HG02678 (cell line): ENCODE measurements at regions not wholly inside any gene's neighbourhood (a gene's known extent, or its start where the extent isn't known, plus 50 kb on each side); places are given as distances from the start of the nearest gene placed in this dataset.
"Not testable (repeated sequence)": the region's sequence is repeated elsewhere in the genome, so short reads cannot be mapped to it uniquely, and the experiment has no call there.

Source experiments
- ATAC-seq: cut with Tn5 transposase; IDR thresholded peaks from one replicate; pipeline ENCODE4 v1.9.1; 2021; ENCODE audit warnings: mild to moderate bottlenecking, moderate library complexity; ENCODE audit not compliant: unreplicated experiment

DNA sequence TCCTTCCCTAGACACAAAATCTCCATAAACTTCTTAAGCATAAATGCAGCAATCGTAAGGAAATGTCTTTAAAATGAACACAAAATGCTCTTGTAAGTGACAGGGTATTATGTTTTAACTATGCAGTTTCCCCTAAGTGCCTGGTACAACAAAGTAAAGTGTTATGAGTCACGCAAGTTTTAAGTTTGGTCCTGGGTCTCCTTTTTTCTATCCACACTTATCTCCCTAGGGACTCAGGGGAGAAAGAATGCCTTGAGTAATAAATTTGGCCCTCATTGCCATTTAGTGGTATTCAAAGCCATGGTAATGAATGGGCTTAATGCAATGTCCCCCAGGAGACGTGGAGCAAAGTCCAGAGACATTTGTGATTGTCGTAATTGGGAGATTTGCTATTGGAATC, 149.1 kb downstream of the MAGEB17 start:
- no peak for ATAC-seq

DNA sequence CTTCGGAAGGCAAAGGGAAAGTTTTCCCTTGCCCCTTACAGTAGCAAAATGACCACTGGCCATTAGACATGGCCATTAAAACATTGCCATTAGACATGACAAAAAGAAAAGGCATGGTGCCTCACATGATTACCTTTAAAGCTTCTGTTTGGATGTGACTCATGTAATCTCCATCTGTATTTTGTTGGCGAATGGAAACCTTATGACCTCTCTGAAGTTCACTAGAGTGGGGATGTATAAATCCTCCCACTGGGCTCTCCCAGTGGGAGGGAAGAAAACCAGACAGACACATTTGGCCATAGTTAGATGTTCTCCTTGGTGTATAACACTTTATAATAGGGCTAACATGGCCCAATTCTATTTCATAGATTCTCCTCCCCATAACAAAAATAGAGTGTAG, 152.6 kb downstream of the MAGEB17 start:
- no peak for ATAC-seq

DNA sequence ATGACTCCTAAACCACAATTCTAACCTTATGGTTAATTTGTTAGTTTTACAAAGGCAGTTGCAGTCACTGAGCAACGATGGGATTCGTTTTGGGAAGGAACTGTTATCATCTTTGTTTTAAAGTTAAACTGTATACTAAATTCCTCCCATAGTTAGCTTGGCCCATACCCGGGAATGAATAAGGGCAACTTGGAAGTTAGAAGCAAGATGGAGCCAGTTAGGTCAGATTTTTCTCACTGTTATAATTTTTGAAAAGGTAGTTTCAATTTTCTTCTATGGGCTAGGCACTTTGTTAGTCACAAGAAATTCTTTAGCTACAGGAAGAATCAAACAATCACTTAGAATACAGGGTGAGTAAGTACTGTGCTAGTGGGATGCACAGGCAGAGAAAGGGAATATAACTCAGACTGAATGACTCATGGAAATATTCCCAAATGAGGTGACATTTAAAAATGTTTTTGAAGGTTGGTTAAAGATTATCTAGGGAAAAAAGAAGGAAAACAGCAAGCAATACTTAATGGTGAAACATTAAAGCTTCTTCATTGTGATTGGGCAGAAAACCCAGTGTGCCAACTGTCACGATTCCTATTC, 153.6 kb downstream of the MAGEB17 start:
- no peak for ATAC-seq

DNA sequence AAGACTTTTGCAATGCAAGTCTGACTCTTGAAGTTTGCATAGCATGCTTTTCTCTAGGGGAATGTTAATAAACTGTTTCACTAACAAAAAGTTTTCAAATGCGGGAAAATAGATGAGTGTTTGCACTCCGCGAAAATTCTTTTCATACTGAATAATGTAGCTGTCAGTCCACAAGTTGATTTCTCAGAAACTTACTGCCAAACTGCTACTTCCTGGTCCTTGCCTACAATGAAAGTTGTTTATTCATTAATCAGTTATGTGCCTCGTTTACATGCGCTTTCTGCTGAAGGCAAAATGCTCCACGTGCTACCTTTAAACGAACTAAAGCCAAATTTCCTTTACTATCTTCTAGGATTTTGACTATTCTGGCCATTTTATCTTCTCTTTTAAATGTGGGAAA, 166.2 kb downstream of the MAGEB17 start:
- no peak for ATAC-seq

DNA sequence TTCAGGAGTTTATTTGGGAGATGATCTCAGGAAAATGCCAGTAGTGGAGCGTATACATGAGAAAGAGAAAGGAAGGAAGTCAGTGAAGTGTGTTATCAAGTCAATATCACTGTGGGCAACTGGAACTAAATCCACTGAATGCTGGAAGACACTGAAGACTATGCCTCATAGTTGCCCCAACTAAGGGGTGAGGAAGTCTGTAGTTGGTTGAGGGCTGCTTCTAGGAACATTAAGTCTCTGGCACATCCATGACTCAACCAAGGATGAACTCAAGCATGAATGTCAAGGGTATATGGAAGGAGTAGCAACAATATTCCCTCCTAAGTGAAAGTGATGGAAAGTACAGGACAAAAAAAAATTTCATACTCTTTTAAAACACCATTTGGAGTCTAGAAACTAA, 167.9 kb downstream of the MAGEB17 start:
- no peak for ATAC-seq

GRCh38 chrX:16347968-16348670, 180.8 kb downstream of the MAGEB17 start:
- ATAC-seq: no peak

DNA sequence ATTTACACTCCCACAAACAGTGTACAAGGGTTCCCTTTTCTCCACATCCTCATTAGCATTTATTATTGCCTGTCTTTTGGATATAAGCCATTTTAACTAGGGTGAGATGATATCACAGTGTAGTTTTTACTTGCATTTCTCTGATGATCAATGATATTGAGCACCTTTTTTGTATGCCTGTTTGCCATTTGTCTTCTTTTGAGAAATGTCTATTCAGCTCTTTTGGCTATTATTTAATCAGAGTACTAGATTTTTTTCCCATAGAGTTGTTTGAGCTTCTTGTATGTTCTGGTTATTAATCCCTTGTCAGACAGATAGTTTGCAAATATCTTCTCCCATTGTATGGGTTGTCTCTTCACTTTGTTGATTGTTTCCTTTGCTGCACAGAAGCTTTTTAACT, 190.6 kb downstream of the MAGEB17 start:
- no peak for ATAC-seq

DNA sequence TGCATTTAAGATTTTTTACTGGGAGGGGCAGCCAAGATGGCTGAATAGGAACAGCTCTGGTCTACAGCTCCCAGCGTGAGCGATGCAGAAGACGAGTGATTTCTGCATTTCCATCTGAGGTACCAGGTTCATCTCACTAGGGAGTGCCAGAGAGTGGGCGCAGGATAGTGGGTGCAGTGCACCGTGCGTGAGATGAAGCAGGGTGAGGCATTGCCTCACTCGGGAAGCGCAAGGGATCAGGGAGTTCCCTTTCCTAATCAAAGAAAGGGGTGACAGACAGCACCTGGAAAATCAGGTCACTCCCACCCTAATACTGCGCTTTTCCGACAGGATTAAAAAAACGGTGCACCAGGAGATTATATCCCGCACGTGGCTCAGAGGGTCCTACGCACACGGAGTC, 192.8 kb downstream of the MAGEB17 start:
- ATAC-seq: not testable (repeated sequence)

- no peak for ATAC-seq
Observed at GRCh38 chrX:16368696-16369095, 201.4 kb downstream of the MAGEB17 start.

GRCh38 chrX:16376056-16376455, 208.8 kb downstream of the MAGEB17 start:
- ATAC-seq: no peak

GRCh38 chrX:16386126-16386525, 218.8 kb downstream of the MAGEB17 start:
- no peak for ATAC-seq

GRCh38 chrX:16392597-16392996, 225.3 kb downstream of the MAGEB17 start:
- no peak for ATAC-seq

- no peak for ATAC-seq
Observed at GRCh38 chrX:16394290-16394689, 227.0 kb downstream of the MAGEB17 start.

DNA sequence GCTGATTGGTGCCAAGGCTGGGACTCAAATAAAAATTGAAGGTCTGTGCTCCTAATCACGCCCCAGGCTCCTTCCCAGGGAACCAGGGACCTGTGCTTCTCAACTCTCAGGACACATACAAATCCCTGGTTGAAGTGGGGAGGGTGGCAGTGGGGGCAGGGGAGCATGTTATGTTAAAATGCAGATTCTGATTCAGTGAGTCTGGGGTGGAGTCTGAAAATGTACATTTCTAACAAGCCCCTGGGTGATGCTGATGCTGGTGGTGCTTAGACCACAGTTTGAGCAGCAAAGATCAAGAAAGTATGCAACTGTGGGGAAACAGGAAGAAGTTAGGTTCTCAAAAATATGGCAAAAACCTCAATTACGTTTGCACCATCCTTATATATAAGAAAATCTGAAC, 236.5 kb downstream of the MAGEB17 start:
- no peak for ATAC-seq

DNA sequence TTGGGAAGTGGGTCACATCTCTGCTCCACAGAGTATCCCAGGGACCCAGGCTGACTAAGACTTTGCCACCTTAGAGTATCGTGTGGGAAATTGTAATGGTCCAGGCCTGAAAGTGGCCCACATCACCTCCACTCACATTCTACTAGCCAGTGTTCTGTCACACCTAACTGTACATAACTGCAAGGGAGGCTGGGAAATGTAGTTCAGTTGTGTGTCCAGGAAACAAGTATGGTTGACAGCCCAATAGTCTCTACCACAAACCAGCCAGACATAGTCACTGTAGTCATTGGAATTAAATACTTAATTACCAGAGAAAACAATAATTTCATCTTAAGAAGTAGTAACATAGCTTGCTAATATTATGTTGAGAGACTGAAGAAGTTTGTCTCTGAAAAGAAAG, 233.4 kb upstream of the S100G start:
- ATAC-seq: no peak

DNA sequence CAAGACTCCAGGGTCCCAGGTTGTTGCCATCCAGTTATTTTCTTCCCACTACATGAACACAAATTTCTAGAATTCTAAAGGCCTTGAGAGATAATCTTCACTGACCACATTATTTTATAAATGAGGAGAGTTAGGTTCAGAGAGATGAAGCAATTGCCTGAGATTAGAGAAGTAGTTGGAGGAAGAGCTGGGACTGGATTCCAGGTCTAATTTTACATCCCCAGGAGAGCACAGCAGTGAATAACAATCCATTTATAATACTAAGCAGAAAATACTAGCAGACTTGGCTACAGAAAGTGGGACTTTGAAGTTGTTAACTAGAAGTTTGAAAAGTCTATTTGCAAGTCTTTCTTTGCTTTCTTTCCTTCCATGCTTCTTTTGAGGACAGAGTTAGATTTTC, 231.3 kb upstream of the S100G start:
- ATAC-seq: no peak

GRCh38 chrX:16427668-16428067, 222.3 kb upstream of the S100G start:
- ATAC-seq: no peak

GRCh38 chrX:16429406-16429805, 220.6 kb upstream of the S100G start:
- no peak for ATAC-seq

- no peak for ATAC-seq
Observed at GRCh38 chrX:16431266-16431665, 218.7 kb upstream of the S100G start.

DNA sequence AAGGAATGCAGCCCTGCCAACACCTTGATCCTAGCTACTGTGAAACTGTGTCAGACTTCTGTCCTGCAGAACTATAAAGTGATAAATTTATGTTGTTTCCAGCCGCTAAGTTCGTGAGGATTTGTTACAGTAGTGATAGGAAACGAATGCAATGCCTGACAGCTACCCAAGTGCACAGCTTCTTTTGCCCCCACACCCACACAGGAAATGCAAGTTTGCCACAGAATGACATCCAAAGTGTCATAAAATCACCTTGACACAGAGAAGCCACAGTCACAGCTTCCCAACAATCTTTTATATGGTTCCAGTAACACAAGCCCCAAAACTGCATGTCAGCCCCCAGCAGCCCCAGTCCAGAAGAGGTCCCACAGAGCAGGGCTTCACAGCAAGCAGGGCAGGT, 216.9 kb upstream of the S100G start:
- no peak for ATAC-seq

DNA sequence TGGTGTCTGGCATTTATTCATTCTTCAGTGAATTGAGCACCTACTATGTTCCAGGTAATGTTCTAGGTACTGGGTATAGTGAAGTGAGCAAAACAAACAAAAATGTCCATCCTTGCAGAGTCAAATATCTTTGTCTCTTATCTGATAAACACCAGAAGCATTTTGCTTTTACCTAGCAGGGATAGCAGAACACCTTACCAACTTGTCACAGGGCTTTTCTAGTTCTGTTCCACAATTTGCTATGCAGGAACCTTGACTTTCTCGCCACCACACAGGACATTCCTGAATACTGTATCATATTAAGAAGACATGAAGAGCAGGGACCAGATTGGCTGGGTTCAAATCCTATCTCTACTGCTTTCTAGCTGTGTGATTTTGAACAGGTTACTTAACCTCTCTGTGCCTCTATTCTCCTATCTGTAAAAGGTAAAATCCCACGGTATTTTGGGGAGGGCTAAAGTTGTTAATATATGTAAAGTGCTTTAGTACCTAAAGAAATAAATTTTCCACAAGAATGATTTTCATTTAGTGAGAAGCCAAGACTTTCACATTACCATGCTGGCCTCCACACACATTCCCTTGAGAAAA, 214.5 kb upstream of the S100G start:
- no peak for ATAC-seq

DNA sequence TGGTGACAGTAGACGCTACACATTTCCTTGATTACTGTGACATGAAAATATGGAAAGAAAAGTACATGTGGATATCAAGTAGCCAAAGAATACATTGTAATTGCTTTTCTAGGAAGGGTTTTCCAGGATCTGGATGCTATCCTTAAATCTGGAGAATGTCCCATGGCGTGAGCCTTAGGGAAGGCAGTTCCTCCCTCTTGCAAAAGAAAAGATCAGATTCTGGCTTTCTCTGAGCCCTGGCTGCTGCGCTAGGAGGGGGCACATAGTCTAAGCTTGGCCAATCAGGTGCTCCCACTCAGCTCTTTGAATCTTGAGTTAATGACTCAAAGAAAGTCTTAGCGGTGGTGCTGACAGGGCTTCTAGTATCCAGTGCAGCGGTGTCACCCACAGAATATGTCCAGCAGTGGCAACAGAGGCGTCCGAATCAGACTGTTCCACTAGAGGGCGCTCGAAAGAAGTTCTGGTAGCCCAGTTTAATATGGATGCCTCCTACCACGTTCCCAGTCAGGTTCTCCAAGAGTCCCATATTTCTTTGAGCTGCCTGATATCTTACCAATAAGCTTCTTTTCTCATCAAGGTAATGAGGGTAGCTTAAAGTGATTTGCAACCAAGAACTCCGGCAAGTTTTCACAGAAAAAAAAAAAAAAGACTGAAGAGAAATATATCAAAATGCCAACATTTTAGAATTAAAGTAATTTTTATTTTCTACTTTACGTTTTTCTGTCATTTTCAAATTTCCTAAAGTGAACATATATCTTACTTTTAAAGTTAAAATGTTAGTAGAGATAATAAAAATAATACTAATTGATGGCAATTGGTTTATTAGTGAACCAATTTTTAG, 213.4 kb upstream of the S100G start:
- ATAC-seq: no peak
